Ammon's horn (tissue), 1 donor: ENCODE measurements at regions not wholly inside any gene's neighbourhood (a gene's known extent, or its start where the extent isn't known, plus 50 kb on each side); places are given as distances from the start of the nearest gene placed in this dataset.
"Not testable (repeated sequence)": the region's sequence is repeated elsewhere in the genome, so short reads cannot be mapped to it uniquely, and the experiment has no call there.

ENCODE experiments used
- DNase-seq: peaks from one replicate; pipeline ENCODE4 v3.0.0-alpha.2; 2016; ENCODE audit warnings: low spot score

GRCh38 chr7:3094701-3095445 is 51.2 kb upstream of the CARD11 start:
- peak; percentile 65 for DNase-seq

GRCh38 chr7:3097734-3098133 is 54.1 kb upstream of the CARD11 start:
- no peak for DNase-seq

GRCh38 chr7:3102159-3102558 is 58.5 kb upstream of the CARD11 start:
- DNase-seq: no peak

- DNase-seq: peak; percentile 33
Measured at GRCh38 chr7:3103614-3104398, 60.1 kb upstream of the CARD11 start.

GRCh38 chr7:3105856-3106255 is 62.2 kb upstream of the CARD11 start:
- DNase-seq: no peak

- DNase-seq: no peak
Measured at GRCh38 chr7:3106361-3106826, 62.7 kb upstream of the CARD11 start.

GRCh38 chr7:3107228-3107763 is 63.6 kb upstream of the CARD11 start:
- DNase-seq: no peak

GRCh38 chr7:3107889-3108570 is 64.4 kb upstream of the CARD11 start:
- DNase-seq: no peak

- DNase-seq: no peak
Measured at GRCh38 chr7:3109311-3109915, 65.7 kb upstream of the CARD11 start.

GRCh38 chr7:3112479-3113134 is 68.9 kb upstream of the CARD11 start:
- DNase-seq: no peak

- DNase-seq: no peak
Measured at GRCh38 chr7:3114917-3115316, 71.2 kb upstream of the CARD11 start.

GRCh38 chr7:3117081-3117480 is 73.4 kb upstream of the CARD11 start:
- no peak for DNase-seq

- peak; percentile 20 for DNase-seq
Measured at GRCh38 chr7:3117488-3118231, 74.0 kb upstream of the CARD11 start.

- not testable (repeated sequence) for DNase-seq
Measured at GRCh38 chr7:3119352-3119927, 75.8 kb upstream of the CARD11 start.

- no peak for DNase-seq
Measured at GRCh38 chr7:3119963-3120362, 76.3 kb upstream of the CARD11 start.

GRCh38 chr7:3120513-3120912 is 76.8 kb upstream of the CARD11 start:
- DNase-seq: no peak

- no peak for DNase-seq
Measured at GRCh38 chr7:3128857-3129490, 85.3 kb upstream of the CARD11 start.

- DNase-seq: no peak
Measured at GRCh38 chr7:3133811-3134385, 90.2 kb upstream of the CARD11 start.

GRCh38 chr7:3134745-3135144 is 91.1 kb upstream of the CARD11 start:
- no peak for DNase-seq

GRCh38 chr7:3135626-3136025 is 92.0 kb upstream of the CARD11 start:
- DNase-seq: no peak
